HG03442 (cell line): ENCODE measurements at regions not wholly inside any gene's neighbourhood (a gene's known extent, or its start where the extent isn't known, plus 50 kb on each side); places are given as distances from the start of the nearest gene placed in this dataset.

Experiments
- ATAC-seq: cut with Tn5 transposase; IDR thresholded peaks from one replicate; pipeline ENCODE4 v1.9.1; 2021; ENCODE audit warnings: mild to moderate bottlenecking, moderate library complexity; ENCODE audit not compliant: unreplicated experiment

GRCh38 chr2:57864926-57865325, 181.7 kb upstream of the VRK2 start:
- no peak for ATAC-seq

GRCh38 chr2:57867730-57868129, 178.9 kb upstream of the VRK2 start:
- no peak for ATAC-seq

- ATAC-seq, result no peak
Observed at GRCh38 chr2:57868619-57869139, 177.9 kb upstream of the VRK2 start.

GRCh38 chr2:57869758-57870344, 176.8 kb upstream of the VRK2 start:
- ATAC-seq, result no peak

- ATAC-seq, result peak; percentile 70
Observed at GRCh38 chr2:57876313-57876712, 170.3 kb upstream of the VRK2 start.

- no peak for ATAC-seq
Observed at GRCh38 chr2:57877811-57878170, 168.8 kb upstream of the VRK2 start.

- no peak for ATAC-seq
Observed at GRCh38 chr2:57878171-57878865, 168.3 kb upstream of the VRK2 start.

GRCh38 chr2:57878866-57879210, 167.8 kb upstream of the VRK2 start:
- no peak for ATAC-seq

GRCh38 chr2:57880446-57880845, 166.2 kb upstream of the VRK2 start:
- no peak for ATAC-seq

GRCh38 chr2:57880967-57881366, 165.6 kb upstream of the VRK2 start:
- no peak for ATAC-seq

GRCh38 chr2:57881998-57882888, 164.4 kb upstream of the VRK2 start:
- ATAC-seq, result no peak

GRCh38 chr2:57882895-57883515, 163.6 kb upstream of the VRK2 start:
- ATAC-seq, result no peak

- ATAC-seq, result no peak
Observed at GRCh38 chr2:57884281-57884680, 162.3 kb upstream of the VRK2 start.

GRCh38 chr2:57885742-57886141, 160.9 kb upstream of the VRK2 start:
- ATAC-seq, result no peak

GRCh38 chr2:57886161-57886786, 160.3 kb upstream of the VRK2 start:
- ATAC-seq, result no peak

GRCh38 chr2:57888463-57888862, 158.1 kb upstream of the VRK2 start:
- no peak for ATAC-seq

- peak; percentile 53 for ATAC-seq
Observed at GRCh38 chr2:57890464-57890863, 156.1 kb upstream of the VRK2 start.

- no peak for ATAC-seq
Observed at GRCh38 chr2:57891086-57891712, 155.4 kb upstream of the VRK2 start.

GRCh38 chr2:57892920-57893319, 153.7 kb upstream of the VRK2 start:
- peak; percentile 79 for ATAC-seq

GRCh38 chr2:57893347-57893746, 153.3 kb upstream of the VRK2 start:
- ATAC-seq, result no peak
